HCT116 (cell line): ENCODE measurements at regions not wholly inside any gene's neighbourhood (a gene's known extent, or its start where the extent isn't known, plus 50 kb on each side); places are given as distances from the start of the nearest gene placed in this dataset.

Source experiments
- ATAC-seq: fragments of 200-7000 bp; cut with Tn5 transposase; 2 replicates; pipeline ENCODE4 v1.9.1; 2020; ENCODE audit warnings: mild to moderate bottlenecking, moderate library complexity
- BruUV-seq: library from RNA; stranded (reverse); fragments of 400-500 nt; replicated peaks from 2 replicates; lab custom pipeline; 2021; lab: Mats Ljungman, UMichigan
- CTCF ChIA-PET: fragments of 300-600 bp; sonication (Branson Sonifier 250); formaldehyde crosslinking; loops from one replicate; lab custom pipeline; 2021; ENCODE audit warnings: antibody characterized with exemption; lab: Charles Lee
- POLR2A ChIA-PET: fragments of 300-600, 350-600 bp; sonication (Branson Sonifier 250); formaldehyde crosslinking; loops from one replicate; lab custom pipeline; 2021; ENCODE audit warnings: antibody characterized with exemption; lab: Charles Lee
- RAD21 ChIA-PET, 2 experiments: fragments of 300-600 bp; sonication (Branson Sonifier 250); formaldehyde crosslinking; loops; one replicate each; lab custom pipeline; 2023; ENCODE audit warnings: low total read pairs in 2 of 2; ENCODE audit not compliant: uncharacterized antibody in 2 of 2, unreplicated experiment in 2 of 2, low non-redundant PET in 1 of 2; lab: Charles Lee
- DNase-seq: peaks from one replicate; pipeline ENCODE4 v3.0.0-alpha.2; 2010; ENCODE audit warnings: low read depth, low spot score
- H2AFZ ChIP-seq: fragments of 200-600 bp; shearing (Covaris generic), sonication (generic); 2 replicates; pipeline ENCODE4 v1.6.1; 2017; ENCODE audit warnings: low read depth, mixed run types, mixed read lengths, antibody characterized with exemption, low read length; ENCODE audit not compliant: poor library complexity, severe bottlenecking
- H3K27ac ChIP-seq: 2 replicates; pipeline ENCODE4 v1.5.1; 2012; ENCODE audit warnings: low read depth, low read length
- H3K27me3 ChIP-seq: fragments of 200-600 bp; sonication (generic); 2 replicates; pipeline ENCODE4 v1.6.1; 2016; ENCODE audit warnings: mixed run types, low read length, mixed read lengths; ENCODE audit not compliant: insufficient read depth
- H3K36me3 ChIP-seq, 2 experiments: fragments of 200-500 bp in 1 of 2; fragments of 200-600 bp in 1 of 2; sonication (Bioruptor generic) in 1 of 2; sonication (generic) in 1 of 2; 2 replicates each; pipeline versions ENCODE4 v1.5.1 to v1.6.1; 2014 to 2016; ENCODE audit warnings: low read length in 2 of 2, inconsistent platforms in 1 of 2, mixed read lengths in 1 of 2, mixed run types in 1 of 2; ENCODE audit not compliant: insufficient read depth in 2 of 2, control insufficient read depth in 1 of 2
- H3K4me1 ChIP-seq, 2 experiments: fragments of 200-600 bp in 1 of 2; sonication (generic) in 1 of 2; 2 replicates each; pipeline versions ENCODE4 v1.5.1 to v1.6.1; 2012 to 2017; ENCODE audit warnings: low read length in 2 of 2, inconsistent platforms in 1 of 2, mild to moderate bottlenecking in 1 of 2, mixed read lengths in 1 of 2, mixed run types in 1 of 2, moderate library complexity in 1 of 2; ENCODE audit not compliant: insufficient read depth in 2 of 2, control insufficient read depth in 1 of 2
- H3K4me2 ChIP-seq: fragments of 200-600 bp; sonication (generic); 2 replicates; pipeline ENCODE4 v1.6.1; 2017; ENCODE audit warnings: mixed run types, low read length, mixed read lengths
- H3K4me3 ChIP-seq, 2 experiments: fragments of 200-600 bp in 1 of 2; sonication (generic) in 1 of 2; replicated peaks in 1 of 2; 2 replicates each; pipeline ENCODE4 v1.5.1; 2011 to 2016; ENCODE audit warnings: low read length in 2 of 2, control low read depth in 1 of 2, low read depth in 1 of 2, mild to moderate bottlenecking in 1 of 2, mixed read lengths in 1 of 2, mixed run types in 1 of 2
- H3K79me2 ChIP-seq: fragments of 200-600 bp; sonication (generic); 2 replicates; pipeline ENCODE4 v1.6.1; 2017; ENCODE audit warnings: mild to moderate bottlenecking, mixed run types, low read length, moderate library complexity, mixed read lengths; ENCODE audit not compliant: insufficient read depth
- H3K9ac ChIP-seq: fragments of 200-600 bp; sonication (generic); 2 replicates; pipeline ENCODE4 v1.6.1; 2016; ENCODE audit warnings: low read length, mixed read lengths
- H3K9me2 ChIP-seq: fragments of 200-600 bp; sonication (generic), shearing (Covaris generic); 2 replicates; pipeline ENCODE4 v1.6.1; 2017; ENCODE audit warnings: mixed run types, mild to moderate bottlenecking, moderate library complexity; ENCODE audit not compliant: insufficient read depth
- H3K9me3 ChIP-seq, 2 experiments: fragments of 200-500 bp in 1 of 2; fragments of 200-600 bp in 1 of 2; sonication (Bioruptor generic) in 1 of 2; sonication (generic) in 1 of 2; 2 replicates each; pipeline ENCODE4 v1.6.1; 2014 to 2017; ENCODE audit warnings: low read length in 2 of 2, mixed read lengths in 2 of 2, inconsistent platforms in 1 of 2, low read depth in 1 of 2, mild to moderate bottlenecking in 1 of 2, mixed run types in 1 of 2, moderate library complexity in 1 of 2; ENCODE audit not compliant: control insufficient read depth in 1 of 2, insufficient read depth in 1 of 2
- H4K20me1 ChIP-seq: fragments of 200-600 bp; sonication (generic), shearing (Covaris generic); 2 replicates; pipeline ENCODE4 v1.6.1; 2017; ENCODE audit warnings: mixed run types, mild to moderate bottlenecking, moderate library complexity; ENCODE audit not compliant: insufficient read depth
- CEBPB ChIP-seq: IDR thresholded peaks from 2 replicates; pipeline ENCODE4 v1.6.1; 2012; ENCODE audit warnings: low read depth
- EZH2 ChIP-seq: fragments of 200-600 bp; sonication (generic); IDR thresholded peaks from 2 replicates; pipeline ENCODE4 v1.6.1; 2017; ENCODE audit warnings: antibody characterized with exemption, mixed run types
- FOSL1 ChIP-seq: IDR thresholded peaks from 2 replicates; pipeline ENCODE4 v1.6.1; 2012; ENCODE audit warnings: low read depth
- JUND ChIP-seq: IDR thresholded peaks from 2 replicates; pipeline ENCODE4 v1.6.1; 2012
- POLR2A ChIP-seq: IDR thresholded peaks from 2 replicates; pipeline ENCODE4 v1.7.0; 2011; ENCODE audit warnings: borderline replicate concordance; ENCODE audit not compliant: insufficient read depth, insufficient read length; ENCODE audit errors: extremely low read depth
- RAD21 ChIP-seq: IDR thresholded peaks from 2 replicates; pipeline ENCODE4 v1.6.1; 2012; ENCODE audit warnings: low read depth, mild to moderate bottlenecking
- SP1 ChIP-seq: IDR thresholded peaks from 2 replicates; pipeline ENCODE4 v1.6.1; 2012; ENCODE audit warnings: low read depth
- TCF7L2 ChIP-seq: IDR thresholded peaks from 2 replicates; pipeline ENCODE4 v1.7.0; 2011; ENCODE audit warnings: borderline replicate concordance, inconsistent platforms; ENCODE audit not compliant: insufficient read depth, insufficient read length; ENCODE audit errors: extremely low read depth
- YY1 ChIP-seq: IDR thresholded peaks from 2 replicates; pipeline ENCODE4 v1.6.1; 2011; ENCODE audit warnings: low read length, low read depth, moderate library complexity, mild to moderate bottlenecking; ENCODE audit not compliant: insufficient replicate concordance; ENCODE audit errors: extremely low read depth
- intact Hi-C: fragments of 100-400 bp; cut with micrococcal nuclease; formaldehyde crosslinking; loops from 2 replicates; pipeline ENCODE4 v1.10.0; 2022

DNA sequence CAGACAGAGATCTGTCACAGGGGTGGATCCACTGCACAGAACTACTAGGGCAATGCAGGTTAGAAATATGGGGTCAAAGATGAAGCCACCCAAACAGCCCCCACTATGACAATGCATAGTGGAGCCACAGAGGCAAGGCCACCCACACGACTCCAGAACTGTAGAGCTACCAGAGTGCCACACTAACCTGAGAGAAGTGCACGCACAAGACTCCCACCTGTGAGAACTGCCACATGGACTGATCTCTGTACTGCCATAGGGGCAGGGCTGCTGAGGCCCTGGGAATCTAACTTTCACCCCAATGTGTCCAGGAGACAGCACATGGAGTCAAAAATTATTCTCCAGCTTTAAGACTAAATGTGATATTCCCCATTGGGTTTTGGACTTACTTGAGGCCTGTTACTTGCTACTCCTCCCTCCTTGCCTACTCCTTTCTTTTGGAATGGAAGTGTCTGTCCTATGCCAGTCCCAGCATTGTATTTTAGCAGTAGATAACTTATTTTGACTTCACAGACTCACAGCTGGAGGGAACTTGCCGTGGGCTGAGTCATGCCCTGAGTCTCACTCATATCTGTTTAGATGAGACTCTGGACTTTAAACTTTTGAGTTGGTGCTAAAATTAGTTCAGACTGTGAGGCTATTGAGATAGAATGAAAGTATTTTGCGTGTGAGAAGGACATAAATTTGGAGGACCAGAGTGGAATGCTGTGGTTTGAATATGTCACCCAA is 853.3 kb downstream of the MAT2B start:
- Histone ChIP-seq H3K27ac (no peak overlapping the region), H3K9me2 (no peaks in the 10 kb centered on the region), H3K36me3 (no peaks in the 10 kb centered on the region), H2AFZ (no peak overlapping the region), H3K79me2 (no peaks in the 10 kb centered on the region), H3K9me3 (peaks cover 0 to 23% of the 10 kb centered on the region in 2 experiments; a peak in 2 of 4 replicates), H3K4me3 (no peak overlapping the region), H3K4me1 (no peaks in the 10 kb centered on the region), H4K20me1 (no peaks in the 10 kb centered on the region), H3K9ac (no peak overlapping the region), H3K27me3 (no peaks in the 10 kb centered on the region), H3K4me2 (no peak overlapping the region)
- ATAC-seq (no peak), DNase-seq (no peak)
- RAD21 ChIA-PET = no interaction called here
- POLR2A ChIA-PET = no interaction called here
- BruUV-seq = no TSS peak
- intact Hi-C loops = no loop called here
- CTCF ChIA-PET = no interaction called here
- TF ChIP-seq TCF7L2 = no peak
- TF ChIP-seq SP1 = no peak
- TF ChIP-seq CEBPB = no peak
- TF ChIP-seq POLR2A = no peak
- TF ChIP-seq YY1 = no peak
- no peak for TF ChIP-seq FOSL1
- no peak for TF ChIP-seq RAD21
- no peak for TF ChIP-seq JUND
- no peak for TF ChIP-seq EZH2
